22Rv1 (cell line): ENCODE measurements at regions not wholly inside any gene's neighbourhood (a gene's known extent, or its start where the extent isn't known, plus 50 kb on each side); places are given as distances from the start of the nearest gene placed in this dataset.

Source experiments
- ZFX ChIP-seq: fragments of 450-650 bp; IDR thresholded peaks from 2 replicates; pipeline ENCODE4 v1.6.1; 2017; ENCODE audit warnings: antibody characterized with exemption, borderline replicate concordance
- TF ChIP-seq, protein P1 (sequence below): fragments of 450-650 bp; IDR thresholded peaks from 2 replicates; pipeline ENCODE4 v1.5.1; 2017; ENCODE audit warnings: mild to moderate bottlenecking

DNA sequence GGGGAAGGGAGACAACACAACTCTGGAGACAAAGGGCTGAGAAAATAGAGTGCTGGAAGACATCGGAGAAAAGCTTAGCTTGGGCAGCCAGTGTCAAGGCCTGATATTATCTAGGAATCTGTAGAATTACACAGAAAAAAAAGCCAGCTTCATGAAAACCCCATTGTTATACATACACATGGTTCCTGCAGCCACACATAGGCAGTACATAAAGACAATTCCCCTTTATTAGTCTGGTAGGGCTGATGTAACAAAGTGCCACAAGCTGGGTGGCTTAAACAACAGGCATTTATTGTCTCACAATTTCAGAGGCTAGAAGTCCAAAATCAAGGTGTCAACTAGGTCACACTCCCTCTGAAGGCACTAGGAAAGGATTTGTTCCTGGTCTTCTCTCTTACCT is 503.5 kb downstream of the MID1IP1 start:
- TF ChIP-seq, protein P1, sequence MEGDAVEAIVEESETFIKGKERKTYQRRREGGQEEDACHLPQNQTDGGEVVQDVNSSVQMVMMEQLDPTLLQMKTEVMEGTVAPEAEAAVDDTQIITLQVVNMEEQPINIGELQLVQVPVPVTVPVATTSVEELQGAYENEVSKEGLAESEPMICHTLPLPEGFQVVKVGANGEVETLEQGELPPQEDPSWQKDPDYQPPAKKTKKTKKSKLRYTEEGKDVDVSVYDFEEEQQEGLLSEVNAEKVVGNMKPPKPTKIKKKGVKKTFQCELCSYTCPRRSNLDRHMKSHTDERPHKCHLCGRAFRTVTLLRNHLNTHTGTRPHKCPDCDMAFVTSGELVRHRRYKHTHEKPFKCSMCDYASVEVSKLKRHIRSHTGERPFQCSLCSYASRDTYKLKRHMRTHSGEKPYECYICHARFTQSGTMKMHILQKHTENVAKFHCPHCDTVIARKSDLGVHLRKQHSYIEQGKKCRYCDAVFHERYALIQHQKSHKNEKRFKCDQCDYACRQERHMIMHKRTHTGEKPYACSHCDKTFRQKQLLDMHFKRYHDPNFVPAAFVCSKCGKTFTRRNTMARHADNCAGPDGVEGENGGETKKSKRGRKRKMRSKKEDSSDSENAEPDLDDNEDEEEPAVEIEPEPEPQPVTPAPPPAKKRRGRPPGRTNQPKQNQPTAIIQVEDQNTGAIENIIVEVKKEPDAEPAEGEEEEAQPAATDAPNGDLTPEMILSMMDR: no peak
- TF ChIP-seq ZFX: no peak
